ENCODE measurements at regions not wholly inside any gene's neighbourhood (a gene's known extent, or its start where the extent isn't known, plus 50 kb on each side); places are given as distances from the start of the nearest gene placed in this dataset.

DNA sequence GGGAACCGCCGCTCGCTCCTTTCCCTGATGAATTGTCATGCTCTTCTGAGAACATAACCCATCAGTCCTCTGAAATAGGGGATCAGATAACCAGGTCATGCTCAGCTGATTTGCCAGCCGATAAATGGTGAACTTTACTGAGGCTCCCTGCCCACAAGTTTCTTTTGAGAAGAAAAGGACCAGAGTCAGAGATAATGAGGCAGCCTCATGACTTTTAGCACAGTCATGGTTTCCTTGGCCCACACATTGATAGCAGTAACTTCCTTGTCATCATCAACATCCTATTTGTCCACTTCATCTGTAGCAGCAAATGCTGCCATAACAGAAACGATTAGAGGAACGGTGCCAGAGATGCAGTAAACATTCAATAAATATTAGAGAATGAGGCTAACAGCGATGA lies 509.0 kb downstream of the GATA3 start:
- H3K36me3 Mint-ChIP-seq = no peaks in the 10 kb centered on the region
- no peaks in the 10 kb centered on the region for H3K27me3 Mint-ChIP-seq
- H3K27ac Mint-ChIP-seq = no peak overlapping the region
- no peak for ATAC-seq
- no peak overlapping the region for H3K4me3 Mint-ChIP-seq
- H3K4me1 Mint-ChIP-seq = no peaks in the 10 kb centered on the region
- peaks cover 4% of the 10 kb centered on the region for H3K9me3 Mint-ChIP-seq

DNA sequence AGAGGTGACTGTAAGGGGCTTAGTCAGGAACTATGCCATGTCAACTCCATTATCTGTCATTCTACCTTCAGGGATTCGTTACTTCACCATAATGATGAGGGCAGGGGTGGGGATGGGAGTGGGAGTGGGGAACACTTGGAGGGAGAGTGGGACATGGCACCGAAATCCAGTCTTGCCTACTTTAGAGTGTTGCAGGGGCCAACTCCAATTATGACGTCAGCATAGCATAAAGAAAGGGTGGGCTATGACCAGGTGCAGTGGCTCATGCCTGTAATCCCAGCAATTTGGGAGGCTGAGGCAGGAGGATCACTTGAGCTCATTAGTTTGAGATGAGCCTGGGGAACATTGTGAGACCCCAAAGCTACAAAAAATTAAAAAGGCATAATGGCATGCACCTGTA lies 512.2 kb downstream of the GATA3 start:
- Mint-ChIP-seq H3K4me3 (no peak overlapping the region), H3K36me3 (no peaks in the 10 kb centered on the region), H3K9me3 (peaks cover 6% of the 10 kb centered on the region), H3K4me1 (no peaks in the 10 kb centered on the region), H3K27me3 (no peaks in the 10 kb centered on the region), H3K27ac (no peak overlapping the region)
- ATAC-seq = no peak

DNA sequence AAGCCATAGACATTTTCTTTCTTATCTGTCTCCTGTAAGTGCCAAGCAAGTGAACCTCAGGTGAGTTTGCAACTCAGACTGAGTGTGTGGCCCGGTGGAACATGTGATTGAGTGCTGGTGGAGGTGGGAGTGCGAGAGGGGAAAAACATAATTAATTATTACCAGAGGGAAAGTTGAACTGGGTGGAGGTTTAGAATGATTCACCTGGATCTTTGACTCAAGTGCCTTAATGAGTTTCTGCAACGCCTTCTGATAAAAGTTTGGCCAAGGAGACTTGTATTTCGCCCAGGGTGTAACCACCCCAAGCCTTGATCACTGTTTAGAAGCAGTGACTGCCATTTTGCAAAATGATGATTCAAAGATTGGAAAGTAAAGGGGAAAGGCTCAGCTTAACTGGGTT lies 513.9 kb downstream of the GATA3 start:
- peaks cover 4% of the 10 kb centered on the region for H3K9me3 Mint-ChIP-seq
- no peaks in the 10 kb centered on the region for H3K4me1 Mint-ChIP-seq
- no peak overlapping the region for H3K4me3 Mint-ChIP-seq
- H3K36me3 Mint-ChIP-seq = no peaks in the 10 kb centered on the region
- no peak overlapping the region for H3K27ac Mint-ChIP-seq
- H3K27me3 Mint-ChIP-seq = no peaks in the 10 kb centered on the region
- ATAC-seq = no peak

DNA sequence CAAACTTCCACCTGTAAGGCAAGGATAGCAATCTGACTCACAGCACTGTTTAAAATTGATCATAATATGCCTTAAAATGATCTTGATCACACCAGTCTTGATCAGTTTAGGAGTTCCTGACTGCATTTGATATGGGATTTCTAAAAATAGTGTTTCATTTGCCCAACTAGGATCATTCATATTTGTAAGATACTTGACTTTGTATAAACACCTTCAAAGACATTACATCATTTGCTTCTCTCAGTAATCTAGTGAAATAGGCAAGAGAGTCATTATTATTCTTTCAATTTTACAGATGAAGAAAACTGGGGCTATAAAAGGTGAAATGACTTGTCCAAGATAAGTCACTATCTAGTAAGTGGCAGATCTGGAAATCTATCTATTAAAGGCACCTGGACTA lies 521.1 kb downstream of the GATA3 start:
- no peak overlapping the region for H3K4me3 Mint-ChIP-seq
- no peaks in the 10 kb centered on the region for H3K36me3 Mint-ChIP-seq
- H3K4me1 Mint-ChIP-seq = no peaks in the 10 kb centered on the region
- peaks cover 12% of the 10 kb centered on the region for H3K9me3 Mint-ChIP-seq
- no peak for ATAC-seq
- no peak overlapping the region for H3K27ac Mint-ChIP-seq
- no peaks in the 10 kb centered on the region for H3K27me3 Mint-ChIP-seq

DNA sequence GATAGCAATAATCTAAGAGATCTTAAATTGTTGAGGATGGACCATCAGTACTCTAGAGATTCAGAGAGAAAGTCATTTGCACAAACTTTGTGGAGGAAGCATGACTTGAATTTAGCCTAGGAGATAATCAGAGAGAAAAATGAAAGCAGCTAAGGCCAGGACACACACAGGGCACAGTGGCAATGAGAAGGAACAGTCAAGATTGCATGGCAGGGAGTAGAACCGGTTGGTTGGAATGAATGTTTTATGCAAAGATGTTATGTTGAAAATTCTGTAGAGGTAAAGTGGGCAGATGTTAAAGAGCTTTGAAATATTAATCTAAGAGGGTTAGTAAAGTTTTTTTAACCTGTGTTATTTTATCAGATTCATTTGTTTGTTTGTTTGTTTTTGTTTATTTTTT lies 521.8 kb downstream of the GATA3 start:
- no peak overlapping the region for H3K4me3 Mint-ChIP-seq
- no peaks in the 10 kb centered on the region for H3K27me3 Mint-ChIP-seq
- no peaks in the 10 kb centered on the region for H3K36me3 Mint-ChIP-seq
- no peak overlapping the region for H3K27ac Mint-ChIP-seq
- H3K9me3 Mint-ChIP-seq = peaks cover 11% of the 10 kb centered on the region
- no peak for ATAC-seq
- H3K4me1 Mint-ChIP-seq = no peaks in the 10 kb centered on the region

DNA sequence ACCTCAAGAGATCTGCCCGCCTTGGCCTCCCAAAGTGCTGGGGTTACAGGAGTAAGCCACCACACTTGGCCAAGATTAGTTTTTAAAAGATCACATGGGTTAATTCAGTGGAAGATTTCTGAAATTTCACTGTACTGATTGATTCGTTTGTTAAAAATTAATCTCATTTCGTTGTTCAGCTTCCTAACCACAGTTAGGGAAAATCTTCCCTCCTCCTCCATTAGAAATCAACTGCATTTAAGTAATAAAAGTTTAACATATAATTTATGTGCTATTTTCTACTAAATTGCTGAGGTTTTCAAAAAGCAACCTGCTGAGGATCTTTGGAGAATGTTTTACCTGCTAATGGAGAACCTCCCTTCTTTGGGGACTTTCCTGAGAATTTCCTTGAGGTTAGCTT lies 522.4 kb downstream of the GATA3 start:
- Mint-ChIP-seq H3K36me3 (no peaks in the 10 kb centered on the region), H3K9me3 (peaks cover 8% of the 10 kb centered on the region), H3K27me3 (no peaks in the 10 kb centered on the region), H3K27ac (no peak overlapping the region), H3K4me1 (no peaks in the 10 kb centered on the region), H3K4me3 (no peak overlapping the region)
- ATAC-seq = no peak

DNA sequence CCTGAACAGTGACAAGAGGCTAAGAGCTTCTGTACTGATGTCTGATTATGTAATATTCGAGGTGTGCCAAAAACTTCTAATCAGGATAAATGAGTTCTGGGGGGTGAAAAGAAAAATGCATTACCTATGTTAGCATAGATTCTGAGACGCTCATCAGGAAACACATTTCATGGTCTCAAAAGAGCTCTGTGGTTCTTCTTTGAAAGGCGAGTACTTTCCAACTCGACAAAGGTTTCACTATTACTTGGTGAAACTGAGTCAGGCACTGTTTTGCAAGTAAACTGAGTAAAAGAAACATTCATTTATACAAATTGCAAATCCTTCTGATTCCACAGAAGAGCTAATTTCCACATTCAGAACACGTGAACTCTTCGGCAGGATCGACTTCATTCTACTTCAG lies 523.2 kb downstream of the GATA3 start:
- Mint-ChIP-seq H3K4me3 (no peak overlapping the region), H3K36me3 (no peaks in the 10 kb centered on the region), H3K9me3 (peaks cover 8% of the 10 kb centered on the region), H3K27me3 (no peaks in the 10 kb centered on the region), H3K4me1 (no peaks in the 10 kb centered on the region), H3K27ac (no peak overlapping the region)
- ATAC-seq = no peak

DNA sequence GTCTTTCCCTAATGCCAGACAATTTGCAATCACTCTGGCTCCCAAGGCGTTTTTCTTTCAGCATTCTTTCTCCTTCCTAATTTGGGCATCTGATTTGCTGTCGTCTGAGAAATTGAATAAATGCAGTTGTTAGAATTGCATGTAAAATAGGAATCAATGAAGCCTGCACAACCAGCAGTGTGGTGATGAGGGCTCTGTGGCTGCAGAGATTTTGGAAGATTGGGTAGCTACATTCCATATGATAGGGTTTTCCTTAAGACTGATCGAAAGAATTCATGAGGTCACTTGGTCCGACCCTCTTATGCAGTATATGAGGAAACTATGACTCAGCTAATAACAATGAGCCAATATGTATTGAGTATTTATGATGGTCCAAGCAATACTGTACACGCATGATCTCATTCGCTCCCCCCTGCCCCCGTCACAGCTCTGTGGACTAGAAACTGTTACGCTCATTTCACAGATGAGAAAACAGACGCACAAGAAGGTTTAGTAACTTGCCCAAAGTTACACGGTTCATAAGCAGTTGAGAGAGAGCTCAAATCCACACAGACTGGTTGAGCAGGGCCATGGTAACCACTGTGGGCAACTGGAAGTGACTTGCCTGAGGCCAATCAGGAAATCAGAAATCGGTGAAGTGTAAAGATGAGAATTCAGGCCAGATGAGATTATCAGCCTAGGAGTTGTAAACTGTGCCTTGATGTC lies 527.2 kb downstream of the GATA3 start:
- Mint-ChIP-seq H3K9me3 (peaks cover under 1% of the 10 kb centered on the region), H3K27me3 (no peaks in the 10 kb centered on the region), H3K27ac (no peak overlapping the region), H3K36me3 (no peaks in the 10 kb centered on the region), H3K4me3 (no peak overlapping the region), H3K4me1 (no peaks in the 10 kb centered on the region)
- ATAC-seq = no peak

DNA sequence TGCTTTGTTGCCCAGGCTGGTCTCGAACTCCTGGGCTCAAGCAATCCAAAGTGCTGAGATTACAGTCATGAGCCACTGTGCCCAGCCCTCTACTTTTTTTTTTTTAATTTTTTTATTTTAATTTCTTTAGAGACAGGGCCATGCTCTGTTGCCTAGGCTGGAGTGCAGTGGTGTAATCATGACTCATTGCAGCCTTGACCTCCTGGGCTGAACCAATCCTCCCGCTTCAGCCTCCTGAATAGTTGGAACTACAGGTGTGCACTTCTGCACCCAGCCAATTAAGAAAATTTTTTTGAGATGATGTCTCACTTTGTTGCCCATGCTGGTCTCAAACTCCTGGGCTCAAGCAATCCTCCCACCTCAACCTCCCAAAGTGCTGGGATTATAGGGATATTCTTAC lies 528.6 kb downstream of the GATA3 start:
- H3K27me3 Mint-ChIP-seq = no peaks in the 10 kb centered on the region
- peaks cover 6% of the 10 kb centered on the region for H3K9me3 Mint-ChIP-seq
- no peaks in the 10 kb centered on the region for H3K4me1 Mint-ChIP-seq
- ATAC-seq = no peak
- no peak overlapping the region for H3K4me3 Mint-ChIP-seq
- no peak overlapping the region for H3K27ac Mint-ChIP-seq
- no peaks in the 10 kb centered on the region for H3K36me3 Mint-ChIP-seq

DNA sequence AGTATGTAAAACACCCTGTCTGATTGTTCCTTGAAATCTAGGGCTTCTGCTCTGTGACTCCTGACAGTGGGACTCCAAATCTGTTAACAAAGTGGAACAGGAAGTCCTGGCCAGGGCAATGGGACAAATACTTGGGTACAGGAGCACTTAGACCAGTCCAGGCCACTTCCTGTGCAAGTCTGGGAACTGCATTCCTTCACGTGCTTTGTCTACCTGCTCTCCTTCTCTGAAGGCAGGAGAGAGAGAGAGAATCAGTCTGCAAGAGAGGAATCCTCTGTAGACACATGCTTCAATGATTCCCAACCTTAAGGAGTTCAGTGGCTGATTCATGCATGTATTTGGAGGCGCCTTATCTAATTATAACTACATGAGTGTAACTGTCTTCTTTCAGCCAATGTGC lies 530.2 kb downstream of the GATA3 start:
- no peak overlapping the region for H3K4me3 Mint-ChIP-seq
- peaks cover 6% of the 10 kb centered on the region for H3K9me3 Mint-ChIP-seq
- H3K4me1 Mint-ChIP-seq = no peaks in the 10 kb centered on the region
- H3K27ac Mint-ChIP-seq = no peak overlapping the region
- no peaks in the 10 kb centered on the region for H3K27me3 Mint-ChIP-seq
- ATAC-seq = no peak
- H3K36me3 Mint-ChIP-seq = no peaks in the 10 kb centered on the region

DNA sequence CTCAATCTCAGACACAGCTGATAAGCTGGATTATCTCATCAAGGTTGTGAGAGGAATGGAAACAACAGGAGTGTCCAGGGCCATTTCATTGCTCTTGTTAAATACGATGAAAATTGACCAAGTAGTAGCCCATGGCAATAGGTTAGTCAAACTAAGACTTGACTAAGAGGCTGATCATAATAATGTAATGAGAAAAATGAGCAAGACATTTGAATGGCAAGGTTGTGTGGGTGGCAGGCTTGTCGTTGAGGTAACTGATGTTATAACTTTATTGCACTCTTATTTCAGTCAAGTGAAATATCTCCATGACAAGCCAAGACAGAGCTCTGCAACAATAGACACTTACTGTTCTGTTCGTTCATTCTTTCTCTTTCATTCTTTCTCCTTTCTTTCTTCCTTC lies 532.0 kb downstream of the GATA3 start:
- Mint-ChIP-seq H3K27ac (no peak overlapping the region), H3K9me3 (peaks cover 6% of the 10 kb centered on the region), H3K4me3 (no peak overlapping the region), H3K27me3 (no peaks in the 10 kb centered on the region), H3K36me3 (no peaks in the 10 kb centered on the region), H3K4me1 (no peaks in the 10 kb centered on the region)
- no peak for ATAC-seq

DNA sequence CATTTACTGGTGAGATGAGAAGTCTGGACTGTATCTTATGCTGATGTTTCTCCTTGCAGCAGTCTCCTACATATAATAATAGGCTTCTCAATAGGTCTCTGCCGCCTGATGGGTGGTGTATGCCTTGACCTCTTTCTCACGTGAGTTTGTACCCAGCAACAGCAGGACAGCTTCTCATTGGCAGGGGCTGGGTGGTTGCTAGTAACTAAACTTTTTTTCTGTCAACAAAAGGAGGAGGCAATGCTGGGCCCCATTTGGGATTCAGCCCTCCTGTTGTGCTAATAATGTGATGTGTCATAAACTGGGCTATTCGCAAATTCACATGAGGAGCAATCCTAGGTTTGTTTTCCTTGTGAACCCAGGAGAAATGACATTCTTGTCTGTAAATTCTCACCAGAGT lies 533.6 kb downstream of the GATA3 start:
- H3K4me3 Mint-ChIP-seq = no peak overlapping the region
- H3K9me3 Mint-ChIP-seq = peaks cover 6% of the 10 kb centered on the region
- ATAC-seq = no peak
- no peaks in the 10 kb centered on the region for H3K27me3 Mint-ChIP-seq
- no peak overlapping the region for H3K27ac Mint-ChIP-seq
- H3K4me1 Mint-ChIP-seq = no peaks in the 10 kb centered on the region
- no peaks in the 10 kb centered on the region for H3K36me3 Mint-ChIP-seq

DNA sequence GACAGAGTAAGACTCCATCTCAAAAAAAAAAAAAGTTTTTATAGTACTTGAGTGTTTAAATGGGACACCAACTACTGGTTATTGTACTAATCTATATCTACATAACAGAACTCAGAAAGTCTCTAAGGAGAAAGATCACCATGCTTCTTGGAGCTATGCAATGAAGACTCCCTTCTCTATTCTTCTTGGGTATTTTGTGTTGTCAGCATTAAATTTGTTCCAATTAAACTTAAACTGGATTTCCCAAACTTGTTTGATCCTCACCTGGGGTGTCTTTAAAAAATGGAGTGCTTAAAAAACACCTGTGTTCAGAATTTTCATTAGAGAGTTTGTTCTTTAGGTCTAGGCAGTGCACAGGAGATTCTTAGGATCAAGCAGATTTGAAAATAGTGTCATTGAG lies 536.0 kb downstream of the GATA3 start:
- H3K36me3 Mint-ChIP-seq = no peaks in the 10 kb centered on the region
- no peaks in the 10 kb centered on the region for H3K4me1 Mint-ChIP-seq
- peaks cover 8% of the 10 kb centered on the region for H3K9me3 Mint-ChIP-seq
- no peaks in the 10 kb centered on the region for H3K27me3 Mint-ChIP-seq
- no peak for ATAC-seq
- no peak overlapping the region for H3K27ac Mint-ChIP-seq
- H3K4me3 Mint-ChIP-seq = no peak overlapping the region

DNA sequence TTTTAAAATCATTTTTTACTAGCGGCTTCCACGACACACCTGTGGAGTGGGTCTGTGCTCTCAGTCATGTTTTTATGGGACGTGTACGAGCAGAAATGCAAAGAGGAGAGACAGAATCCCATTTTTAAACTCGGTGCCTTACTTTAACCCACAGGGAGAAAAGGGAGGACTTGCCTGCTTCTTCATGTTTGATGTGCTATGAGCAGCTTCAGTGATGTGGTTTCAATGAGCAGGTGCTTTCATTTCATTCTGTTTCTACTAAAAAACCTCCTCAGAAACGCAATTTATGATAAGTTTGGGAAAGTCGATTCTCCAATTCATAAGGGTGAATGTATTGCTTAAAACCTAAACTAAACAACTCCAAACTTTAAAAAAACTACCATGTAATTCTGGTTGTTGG lies 537.2 kb downstream of the GATA3 start:
- Mint-ChIP-seq H3K36me3 (no peaks in the 10 kb centered on the region), H3K27ac (no peak overlapping the region), H3K4me1 (no peaks in the 10 kb centered on the region), H3K4me3 (no peak overlapping the region), H3K27me3 (no peaks in the 10 kb centered on the region), H3K9me3 (peaks cover 8% of the 10 kb centered on the region)
- no peak for ATAC-seq

DNA sequence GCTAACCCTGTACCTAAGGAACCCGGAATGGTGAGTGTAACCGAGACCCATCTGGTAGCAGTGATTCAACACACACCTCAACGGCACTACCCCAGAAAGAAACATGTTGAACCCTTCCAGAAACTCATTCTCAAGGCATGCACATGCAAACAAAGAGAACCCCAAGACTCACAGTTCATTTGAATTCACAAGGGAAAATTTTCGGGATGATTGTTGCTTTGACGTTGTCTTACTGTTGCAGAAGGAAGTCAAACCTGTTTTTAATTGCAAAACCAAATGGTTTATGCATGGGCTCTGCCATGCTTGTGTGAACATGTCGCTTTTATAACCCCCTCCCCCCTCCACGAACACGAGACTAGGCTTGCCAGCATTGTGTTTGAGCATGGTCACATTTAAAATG lies 539.7 kb downstream of the GATA3 start:
- Mint-ChIP-seq H3K9me3 (peaks cover 5% of the 10 kb centered on the region), H3K4me3 (no peak overlapping the region), H3K27ac (no peak overlapping the region), H3K4me1 (no peaks in the 10 kb centered on the region), H3K36me3 (no peaks in the 10 kb centered on the region), H3K27me3 (no peaks in the 10 kb centered on the region)
- ATAC-seq = no peak

DNA sequence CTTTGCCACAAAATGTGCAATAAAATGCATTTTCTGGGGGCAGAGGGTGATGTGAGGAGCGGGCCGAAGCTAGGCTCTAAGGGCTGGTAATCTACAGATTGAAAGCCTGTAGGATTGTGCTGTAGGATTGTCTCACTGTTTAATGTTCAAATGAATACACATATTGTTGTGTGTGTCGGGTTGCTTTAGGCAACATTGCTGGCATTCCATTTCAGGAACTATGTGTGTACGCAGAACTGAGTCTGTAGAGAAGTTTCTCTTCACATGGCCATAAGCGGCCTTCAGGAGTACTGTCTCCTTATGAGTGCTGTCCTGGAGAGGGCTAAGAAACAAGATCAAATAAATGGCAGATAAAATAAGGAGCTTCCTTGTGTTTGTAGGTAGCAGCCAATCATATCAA lies 540.2 kb downstream of the GATA3 start:
- H3K4me3 Mint-ChIP-seq = no peak overlapping the region
- no peak for ATAC-seq

DNA sequence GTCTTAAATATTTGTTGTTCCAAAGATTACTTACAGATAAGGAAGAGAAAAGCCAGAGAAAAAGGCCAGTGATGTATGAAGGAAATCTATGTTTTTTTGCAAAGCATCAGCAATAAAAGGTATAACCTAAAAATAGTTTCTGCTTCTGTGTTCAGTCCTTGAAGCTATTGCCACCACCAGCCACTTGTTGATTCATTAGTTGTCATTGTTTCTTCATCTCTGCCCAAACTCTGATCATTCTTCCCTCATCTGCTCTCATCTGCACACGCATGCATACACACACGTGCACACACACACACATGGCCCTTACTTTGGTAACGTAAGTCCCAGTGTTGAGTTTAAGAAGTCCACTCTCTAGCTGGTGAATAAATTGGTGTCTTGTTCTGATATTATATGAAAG lies 540.7 kb downstream of the GATA3 start:
- no peak for ATAC-seq
- Mint-ChIP-seq H3K27me3 (no peaks in the 10 kb centered on the region), H3K4me3 (no peak overlapping the region), H3K4me1 (no peaks in the 10 kb centered on the region), H3K9me3 (peaks cover 5% of the 10 kb centered on the region), H3K27ac (no peak overlapping the region), H3K36me3 (no peaks in the 10 kb centered on the region)

More for the DNA sequence above, 540.2 kb downstream of the GATA3 start:
- no peaks in the 10 kb centered on the region for H3K4me1 Mint-ChIP-seq
- H3K27me3 Mint-ChIP-seq = no peaks in the 10 kb centered on the region
- no peak overlapping the region for H3K27ac Mint-ChIP-seq
- H3K9me3 Mint-ChIP-seq = peaks cover 5% of the 10 kb centered on the region
- no peaks in the 10 kb centered on the region for H3K36me3 Mint-ChIP-seq

Measured in stimulated activated memory B cell treated with anti-CD40 and anti-IgM and Interleukin-4, amounts not matched to agents 10 μg/mL and 1 μg/mL and 100 μg/mL, for 72 hours (primary cell).